Stimulated activated CD8-positive, alpha-beta memory T cell treated with anti-CD3 and anti-CD28 coated beads, Interleukin-12 subunit alpha, Interleukin-12 subunit beta, amount 100 ng/mL, for 24 hours (primary cell): ENCODE measurements at regions not wholly inside any gene's neighbourhood (a gene's known extent, or its start where the extent isn't known, plus 50 kb on each side); places are given as distances from the start of the nearest gene placed in this dataset.

Source experiments
- DNase-seq: peaks from one replicate; pipeline ENCODE4 v3.0.0-alpha.2; 2020; ENCODE audit errors: extremely low read depth

GRCh38 chr22:49549256-49550140 lies 278.2 kb downstream of the BRD1 start:
- DNase-seq, result no peak

GRCh38 chr22:49548356-49549202 lies 279.1 kb downstream of the BRD1 start:
- DNase-seq, result no peak

GRCh38 chr22:49547751-49548239 lies 279.9 kb downstream of the BRD1 start:
- DNase-seq, result no peak

GRCh38 chr22:49546811-49547585 lies 280.7 kb downstream of the BRD1 start:
- no peak for DNase-seq

- no peak for DNase-seq
These were observed 282.1 kb downstream of the BRD1 start for GRCh38 chr22:49545606-49546005.

- DNase-seq, result no peak
These were observed 283.4 kb downstream of the BRD1 start for GRCh38 chr22:49544286-49544685.

- DNase-seq, result no peak
These were observed 283.8 kb downstream of the BRD1 start for GRCh38 chr22:49543876-49544275.

- DNase-seq, result no peak
These were observed 285.9 kb downstream of the BRD1 start for GRCh38 chr22:49541693-49542230.

- DNase-seq, result no peak
These were observed 286.6 kb downstream of the BRD1 start for GRCh38 chr22:49540913-49541692.

- DNase-seq, result no peak
These were observed 287.4 kb downstream of the BRD1 start for GRCh38 chr22:49540084-49540912.

GRCh38 chr22:49538006-49538405 lies 289.7 kb downstream of the BRD1 start:
- DNase-seq, result no peak

GRCh38 chr22:49536571-49537131 lies 291.0 kb downstream of the BRD1 start:
- no peak for DNase-seq

GRCh38 chr22:49535527-49536125 lies 292.0 kb downstream of the BRD1 start:
- no peak for DNase-seq

- no peak for DNase-seq
These were observed 292.5 kb downstream of the BRD1 start for GRCh38 chr22:49535126-49535525.

GRCh38 chr22:49534386-49534785 lies 293.3 kb downstream of the BRD1 start:
- no peak for DNase-seq

GRCh38 chr22:49533886-49534285 lies 293.8 kb downstream of the BRD1 start:
- DNase-seq, result no peak

- no peak for DNase-seq
These were observed 294.5 kb downstream of the BRD1 start for GRCh38 chr22:49532869-49533802.

- DNase-seq, result no peak
These were observed 296.3 kb downstream of the BRD1 start for GRCh38 chr22:49531368-49531791.
